ENCODE measurements at regions not wholly inside any gene's neighbourhood (a gene's known extent, or its start where the extent isn't known, plus 50 kb on each side); places are given as distances from the start of the nearest gene placed in this dataset.

GRCh38 chr2:44102790-44103562 is 65.7 kb upstream of the PPM1B start:
- TF ChIP-seq CTCF (IDR thresholded peaks at IDR 0.05; ENCODE audit: low read length) = no peak
- TF ChIP-seq EZH2 (IDR thresholded peaks at IDR 0.05; ENCODE audit: borderline replicate concordance, low read length) = no peak
